K562 (cell line): ENCODE measurements at regions not wholly inside any gene's neighbourhood (a gene's known extent, or its start where the extent isn't known, plus 50 kb on each side); places are given as distances from the start of the nearest gene placed in this dataset.
A peak's percentile ranks its signal among the peaks of the same experiment; 100 is the strongest.

Experiments
- ATAC-seq: fragments of 200-7000 bp; cut with Tn5 transposase; 3 replicates; pipeline ENCODE4 v1.9.1; 2020; ENCODE audit warnings: moderate library complexity
- BruUV-seq: library from RNA; stranded (reverse); fragments of 400-500 nt; replicated peaks from 2 replicates; lab custom pipeline; 2021; lab: Mats Ljungman, UMichigan
- CTCF ChIA-PET: fragments of 300-600 bp; formaldehyde crosslinking; extraction: SDS; loops from one replicate; lab custom pipeline; 2021; ENCODE audit warnings: low intra/inter-chr PET ratio; lab: Yijun Ruan, JAX
- POLR2A ChIA-PET: fragments of 300-600, 350-650 bp; sonication (Branson Sonifier 250); formaldehyde crosslinking; extraction: SDS; loops from one replicate; lab custom pipeline; 2021; ENCODE audit warnings: antibody characterized with exemption, inconsistent platforms; lab: Yijun Ruan, JAX
- DNase-seq, 4 experiments: peaks; one replicate each; pipeline versions ENCODE4 v3.0.0 to v3.0.0-alpha.2; 2011 to 2018; ENCODE audit warnings: low spot score in 3 of 4, mixed read lengths in 3 of 4; ENCODE audit errors: extremely low read depth in 1 of 4
- FAIRE-seq: peaks from 2 replicates; lab custom pipeline; 2011; peaks lifted over from hg19 to GRCh38; lab: Jason Lieb, UNC
- H2AFZ ChIP-seq: 2 replicates; pipeline ENCODE4 v1.6.0; 2011; ENCODE audit warnings: low read depth, low read length, control low read depth, inconsistent platforms
- H3K27ac ChIP-seq: fragments of 200-600 bp; 3 replicates; pipeline ENCODE4 v1.8.0; 2011; ENCODE audit warnings: low read depth, mild to moderate bottlenecking, control low read depth, inconsistent platforms, low read length, moderate library complexity, mixed read lengths; ENCODE audit errors: extremely low read depth
- H3K27me3 ChIP-seq, 2 experiments: fragments of 300-600 bp in 1 of 2; 2 replicates in 1 of 2; 3 replicates in 1 of 2; pipeline versions ENCODE4 v1.6.0 to v1.8.0; 2011; ENCODE audit warnings: inconsistent platforms in 2 of 2, low read length in 2 of 2, mild to moderate bottlenecking in 1 of 2, mixed read lengths in 1 of 2, moderate library complexity in 1 of 2; ENCODE audit not compliant: control insufficient read depth in 2 of 2, insufficient read depth in 2 of 2
- H3K36me3 ChIP-seq: fragments of 300-600 bp; 3 replicates; pipeline ENCODE4 v1.8.0; 2011; ENCODE audit warnings: mild to moderate bottlenecking, low read length, inconsistent platforms; ENCODE audit not compliant: control insufficient read depth, insufficient read depth
- H3K4me1 ChIP-seq, 2 experiments: fragments of 200-600 bp in 1 of 2; replicated peaks in 1 of 2; 2 replicates in 1 of 2; 3 replicates in 1 of 2; pipeline versions ENCODE4 v1.5.1 to v1.8.0; 2011; ENCODE audit warnings: inconsistent platforms in 2 of 2, low read length in 2 of 2, mild to moderate bottlenecking in 1 of 2, mixed read lengths in 1 of 2, moderate library complexity in 1 of 2; ENCODE audit not compliant: control insufficient read depth in 2 of 2, insufficient read depth in 2 of 2
- H3K4me2 ChIP-seq: 2 replicates; pipeline ENCODE4 v1.6.1; 2011; ENCODE audit warnings: low read length, control low read depth, inconsistent platforms, mixed read lengths; ENCODE audit not compliant: insufficient read depth
- H3K4me3 ChIP-seq: fragments of 200-600 bp; sonication (generic), shearing (Covaris generic); 2 replicates; pipeline ENCODE4 v1.5.1; 2016; ENCODE audit warnings: control low read depth, inconsistent platforms
- H3K79me2 ChIP-seq: fragments of 200-600 bp; 3 replicates; pipeline ENCODE4 v1.8.0; 2011; ENCODE audit warnings: low read length, inconsistent platforms; ENCODE audit not compliant: control insufficient read depth, insufficient read depth
- H3K9ac ChIP-seq, 2 experiments: 2 replicates each; pipeline versions ENCODE4 v1.6.0 to v1.6.1; 2011; ENCODE audit warnings: low read depth in 2 of 2, low read length in 2 of 2, control low read depth in 1 of 2, inconsistent platforms in 1 of 2, mild to moderate bottlenecking in 1 of 2, mixed read lengths in 1 of 2; ENCODE audit not compliant: insufficient read depth in 1 of 2
- H3K9me1 ChIP-seq: one replicate; pipeline ENCODE4 v1.6.0; 2011; ENCODE audit warnings: inconsistent platforms, mild to moderate bottlenecking, low read length, moderate library complexity; ENCODE audit not compliant: control insufficient read depth, insufficient read depth
- H3K9me3 ChIP-seq: replicated peaks from 2 replicates; pipeline ENCODE4 v1.5.1; 2011; ENCODE audit warnings: low read depth, low read length, inconsistent platforms; ENCODE audit not compliant: control insufficient read depth, insufficient read depth
- H4K20me1 ChIP-seq: replicated peaks from 2 replicates; pipeline ENCODE4 v1.6.1; 2011; ENCODE audit warnings: low read length, inconsistent platforms, mixed read lengths; ENCODE audit not compliant: control insufficient read depth, insufficient read depth
- ADNP ChIP-seq: fragments of 200-800 bp; sonication (Bioruptor generic); IDR thresholded peaks from 2 replicates; pipeline ENCODE4 v1.6.1; 2016; ENCODE audit warnings: missing genetic modification characterization, missing compliant biosample characterization
- BCOR ChIP-seq: fragments of 450-650 bp; IDR thresholded peaks from 2 replicates; pipeline ENCODE4 v1.6.1; 2016
- JUND ChIP-seq, 2 experiments: IDR thresholded peaks; 2 replicates in 1 of 2; 3 replicates in 1 of 2; pipeline ENCODE4 v1.6.1; 2011; ENCODE audit warnings: borderline replicate concordance in 2 of 2, low read depth in 2 of 2, low read length in 2 of 2, improper control_type of control experiment in 1 of 2, missing biosample characterization in 1 of 2, missing genetic modification characterization in 1 of 2, missing genetic modification reagents in 1 of 2
- KDM1A ChIP-seq, 2 experiments: fragments of 450-650 bp; IDR thresholded peaks; 2 replicates each; pipeline ENCODE4 v1.6.1; 2016; ENCODE audit warnings: mild to moderate bottlenecking in 2 of 2
- RBM25 ChIP-seq: fragments of 200-400 bp; formaldehyde crosslinking; IDR thresholded peaks from 2 replicates; pipeline ENCODE4 v1.6.1; 2018; ENCODE audit warnings: low read length, low read depth, moderate library complexity; ENCODE audit not compliant: severe bottlenecking
- RCOR1 ChIP-seq, 2 experiments: IDR thresholded peaks; 2 replicates each; pipeline ENCODE4 v1.6.1; 2012; ENCODE audit warnings: low read depth in 2 of 2, low read length in 2 of 2, borderline replicate concordance in 1 of 2, improper control_type of control experiment in 1 of 2
- TAF1 ChIP-seq: IDR thresholded peaks from 2 replicates; pipeline ENCODE4 v1.6.1; 2011; ENCODE audit warnings: mild to moderate bottlenecking, low read length, moderate library complexity; ENCODE audit not compliant: insufficient read depth, control insufficient read depth, severe bottlenecking; ENCODE audit errors: extremely low read depth
- ZNF696 ChIP-seq: fragments of 250-450 bp; sonication (Bioruptor Pico); conservative IDR thresholded peaks from 2 replicates; pipeline ENCODE4 v1.4.0; 2020; ENCODE audit warnings: mild to moderate bottlenecking, moderate library complexity
- WGBS: fragments of 100-300 bp; shearing (Covaris generic); methylation state at CpG from one replicate; pipeline ENCODE4 v1.1.6; 2016; ENCODE audit warnings: low coverage, mixed read lengths; ENCODE audit not compliant: insufficient coverage; ENCODE audit errors: missing lambda C conversion rate; 5-methylcytosine and 5-hydroxymethylcytosine counted together
- in situ Hi-C: fragments of 300-500 bp; cut with MboI; formaldehyde crosslinking; loops from 4 replicates; pipeline ENCODE4 v1.15.0; 2018; ENCODE audit warnings: inconsistent platforms, mixed read lengths
- intact Hi-C: fragments of 100-400 bp; cut with micrococcal nuclease; formaldehyde crosslinking; loops from 2 replicates; pipeline ENCODE4 v1.14.2; 2022

DNA sequence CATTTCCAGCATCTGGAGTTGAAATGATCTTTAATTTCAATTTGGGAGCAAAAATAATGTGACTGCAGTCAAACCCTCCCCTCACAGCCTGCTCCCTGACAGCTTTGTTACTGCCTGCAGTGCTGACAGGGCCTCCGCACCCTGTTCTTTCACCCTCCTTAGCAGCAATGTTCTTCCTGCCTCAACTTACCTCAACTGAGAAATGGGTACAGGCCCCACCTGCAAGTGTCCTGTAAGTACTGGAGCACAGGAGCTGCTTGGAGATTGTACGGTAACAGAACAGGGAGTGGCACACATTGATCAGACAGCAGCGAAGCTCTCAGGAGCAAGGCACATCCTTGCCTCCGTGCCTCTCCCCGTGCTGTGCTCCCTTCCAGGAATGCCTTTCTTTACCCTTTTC, 131.3 kb downstream of the CHST1 start:
- TF ChIP-seq ADNP (0 out of 2 replicates have a peak, but pooled peaks have one; percentile 32), RBM25 (peak; percentile 89), KDM1A (IDR thresholded peaks at IDR 0.05) (0 out of 4 replicates have a peak, but pooled peaks of 1 of the 2 experiments have one; percentile 12), TAF1 (no peak), JUND (IDR thresholded peaks at IDR 0.05; ENCODE audit: borderline replicate concordance, low read depth, low read length) (no peak), JUND (tag; IDR thresholded peaks at IDR 0.05; ENCODE audit: borderline replicate concordance, low read depth, low read length) (no peak), BCOR (peak; percentile 73), RCOR1 (IDR thresholded peaks at IDR 0.05; ENCODE audit: borderline replicate concordance in 1 of 2, low read depth in 2 of 2, low read length in 2 of 2) (0 out of 4 replicates have a peak, but pooled peaks of 1 of the 2 experiments have one; percentile 38), ZNF696 (CRISPR knock-in tag) (no peak)
- Histone ChIP-seq H3K27ac (no peak overlapping the region), H2AFZ (no peak overlapping the region), H3K9ac (no peak overlapping the region), H3K27me3 (peaks cover 0 to 12% of the 10 kb centered on the region in 2 experiments; a peak in 1 of 5 replicates), H3K4me3 (no peak overlapping the region), H3K9me1 (no peaks in the 10 kb centered on the region), H3K36me3 (no peaks in the 10 kb centered on the region), H3K4me2 (no peak overlapping the region), H4K20me1 (peaks cover 7% of the 10 kb centered on the region; the same call in 1 of the 2 replicates), H3K4me1 (no peaks in the 10 kb centered on the region), H3K79me2 (no peaks in the 10 kb centered on the region), H3K9me3 (no peaks in the 10 kb centered on the region)
- ATAC-seq (no peak), DNase-seq (no peak), FAIRE-seq (no peak)
- in situ Hi-C loops (no loop called here), intact Hi-C loops (no loop called here)
- no TSS peak for BruUV-seq
- ChIA-PET POLR2A (no interaction called here), CTCF (no interaction called here)
- WGBS: 0% methylated on average over 5 of the region's 5 CpGs
